Left ventricle myocardium inferior (tissue), 1 donor: ENCODE measurements at regions not wholly inside any gene's neighbourhood (a gene's known extent, or its start where the extent isn't known, plus 50 kb on each side); places are given as distances from the start of the nearest gene placed in this dataset.

Experiments used
- DNase-seq: peaks from one replicate; pipeline ENCODE4 v3.0.0-alpha.2; 2020
- H3K27ac ChIP-seq: fragments of 200-600 bp; replicated peaks from 2 replicates; pipeline ENCODE4 v1.8.0; 2021
- H3K27me3 ChIP-seq: fragments of 200-600 bp; 2 replicates; pipeline ENCODE4 v1.8.0; 2021; ENCODE audit warnings: low read depth
- H3K36me3 ChIP-seq: fragments of 200-600 bp; 2 replicates; pipeline ENCODE4 v1.8.0; 2021
- H3K4me1 ChIP-seq: fragments of 200-600 bp; 2 replicates; pipeline ENCODE4 v1.8.0; 2021
- H3K4me3 ChIP-seq: fragments of 200-600 bp; 2 replicates; pipeline ENCODE4 v1.8.0; 2021; ENCODE audit warnings: mild to moderate bottlenecking, moderate library complexity
- H3K9me3 ChIP-seq: fragments of 200-600 bp; replicated peaks from 2 replicates; pipeline ENCODE4 v1.8.0; 2021
- CTCF ChIP-seq: fragments of 200-600 bp; IDR thresholded peaks from 2 replicates; pipeline ENCODE4 v1.8.0; 2021; ENCODE audit warnings: antibody characterized with exemption, mild to moderate bottlenecking, borderline replicate concordance
- intact Hi-C: fragments of 100-400 bp; cut with micrococcal nuclease; formaldehyde crosslinking; loops from one replicate; pipeline ENCODE4 v1.11.0; 2022
- donor health status: DM: no; HTN: yes; CAD: no; lungs with severe emphysema.

- H3K4me3 ChIP-seq, result peak overlapping the region; percentile 35
- H3K4me1 ChIP-seq, result peaks cover 31% of the 10 kb centered on the region
- intact Hi-C loops, result no loop called here
- H3K36me3 ChIP-seq, result no peaks in the 10 kb centered on the region
- TF ChIP-seq CTCF, result peak; percentile 80
- no peaks in the 10 kb centered on the region for H3K27me3 ChIP-seq
- no peaks in the 10 kb centered on the region for H3K9me3 ChIP-seq
- DNase-seq, result peak; percentile 76
- peak overlapping the region; percentile 90 for H3K27ac ChIP-seq
Measured at GRCh38 chr12:94074980-94075629, 73.3 kb upstream of the PLXNC1 start.

GRCh38 chr12:94077209-94077608 is 71.2 kb upstream of the PLXNC1 start:
- no peak overlapping the region for H3K4me3 ChIP-seq
- peaks cover 31% of the 10 kb centered on the region for H3K4me1 ChIP-seq
- H3K27me3 ChIP-seq, result no peaks in the 10 kb centered on the region
- no peaks in the 10 kb centered on the region for H3K9me3 ChIP-seq
- intact Hi-C loops, result no loop called here
- no peaks in the 10 kb centered on the region for H3K36me3 ChIP-seq
- no peak for TF ChIP-seq CTCF
- no peak overlapping the region for H3K27ac ChIP-seq
- no peak for DNase-seq

- TF ChIP-seq CTCF, result no peak
- Histone ChIP-seq H3K27me3 (no peaks in the 10 kb centered on the region), H3K36me3 (no peaks in the 10 kb centered on the region), H3K4me3 (no peak overlapping the region), H3K9me3 (no peaks in the 10 kb centered on the region), H3K4me1 (peaks cover 28% of the 10 kb centered on the region), H3K27ac (no peak overlapping the region)
- intact Hi-C loops, result no loop called here
- no peak for DNase-seq
Measured at GRCh38 chr12:94078138-94078723, 70.1 kb upstream of the PLXNC1 start.

- intact Hi-C loops, result no loop called here
Measured at GRCh38 chr12:94078736-94079509, 69.5 kb upstream of the PLXNC1 start.

More at GRCh38 chr12:94078736-94079509, 69.5 kb upstream of the PLXNC1 start:
- peaks cover 21% of the 10 kb centered on the region for H3K4me1 ChIP-seq
- H3K36me3 ChIP-seq, result no peaks in the 10 kb centered on the region
- TF ChIP-seq CTCF, result no peak
- DNase-seq, result no peak
- no peak overlapping the region for H3K27ac ChIP-seq
- no peak overlapping the region for H3K4me3 ChIP-seq
- H3K27me3 ChIP-seq, result no peaks in the 10 kb centered on the region
- H3K9me3 ChIP-seq, result no peaks in the 10 kb centered on the region
